GM08714 (cell line): ENCODE measurements at regions not wholly inside any gene's neighbourhood (a gene's known extent, or its start where the extent isn't known, plus 50 kb on each side); places are given as distances from the start of the nearest gene placed in this dataset.
"Not testable (repeated sequence)": the region's sequence is repeated elsewhere in the genome, so short reads cannot be mapped to it uniquely, and the experiment has no call there.

Experiments
- H3K4me3 ChIP-seq: fragments of 200-500 bp; sonication (Bioruptor generic); 2 replicates; pipeline ENCODE4 v1.5.1; 2014; ENCODE audit warnings: mild to moderate bottlenecking, low read length, inconsistent platforms
- ZNF274 ChIP-seq: IDR thresholded peaks from 2 replicates; pipeline ENCODE4 v1.6.1; 2012; ENCODE audit warnings: mild to moderate bottlenecking, low read depth, low read length

DNA sequence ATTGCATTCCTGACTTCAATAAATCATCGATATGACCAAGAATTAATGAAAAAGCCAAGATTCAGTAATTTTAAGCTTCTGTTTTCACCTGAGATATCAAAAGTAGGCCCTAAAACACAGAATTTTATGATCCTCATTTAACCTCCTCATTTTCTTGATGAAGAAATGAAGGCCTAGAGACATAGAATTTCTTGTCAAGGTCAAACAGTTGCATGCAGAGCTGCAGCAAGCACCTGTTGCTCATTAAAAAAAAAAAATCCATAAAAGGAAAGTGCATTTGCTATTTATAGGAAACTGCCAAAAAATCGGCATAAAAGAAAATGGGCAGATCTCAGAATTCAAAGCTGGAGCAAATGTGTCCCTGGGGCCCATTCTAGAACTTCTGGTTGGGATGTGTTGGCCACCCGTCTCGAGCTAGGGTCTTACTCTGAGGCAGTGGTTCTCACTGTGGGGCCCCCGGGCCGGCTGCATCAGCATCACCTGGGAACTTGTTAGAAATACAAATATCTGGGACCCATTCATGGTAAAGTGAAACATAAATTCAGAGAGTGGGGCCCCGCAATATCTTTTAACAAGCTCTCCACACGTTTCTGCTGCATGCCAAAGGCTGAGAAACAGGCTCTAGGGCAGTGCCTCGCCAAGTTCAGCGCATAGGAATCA lies 224.7 kb upstream of the UBL3 start:
- H3K4me3 ChIP-seq = no peak overlapping the region
- TF ChIP-seq ZNF274 = no peak

DNA sequence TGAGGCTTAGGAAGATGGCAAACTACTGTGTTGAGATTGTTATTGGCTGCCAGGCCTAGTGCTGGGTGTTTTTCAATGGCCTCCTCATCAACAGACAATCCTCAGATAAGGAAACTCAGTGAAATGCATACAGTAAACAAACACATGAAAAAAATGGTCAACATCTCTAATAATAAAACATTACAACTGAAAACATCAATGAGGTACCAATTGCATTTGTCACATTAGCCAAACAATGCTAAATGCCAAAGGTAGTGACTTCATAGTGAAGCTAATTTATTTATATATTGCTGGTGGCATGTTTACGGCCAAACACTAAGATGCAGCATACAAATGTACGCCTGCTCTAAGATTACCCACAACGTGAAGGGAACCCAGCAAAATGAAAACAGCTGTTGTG lies 224.0 kb upstream of the UBL3 start:
- no peak for TF ChIP-seq ZNF274

DNA sequence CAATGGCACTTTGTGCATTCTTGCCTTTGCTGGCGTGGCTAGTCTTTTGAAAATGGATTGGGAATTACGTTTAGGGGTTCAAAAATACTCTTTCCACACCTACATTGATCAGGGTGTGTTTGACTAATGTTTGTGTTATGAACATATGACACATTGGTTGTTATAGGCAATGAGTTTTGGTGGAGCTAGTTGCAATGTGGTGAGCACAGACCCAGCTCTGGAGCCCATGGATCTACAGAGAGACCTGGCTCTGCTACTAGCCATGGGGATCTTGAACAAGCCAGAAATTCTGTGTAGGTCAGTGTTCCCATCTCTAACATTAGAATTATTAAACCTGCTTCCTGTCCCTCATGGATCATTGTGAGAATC lies 222.4 kb upstream of the UBL3 start:
- no peak overlapping the region for H3K4me3 ChIP-seq

More for the DNA sequence above, 224.0 kb upstream of the UBL3 start:
- H3K4me3 ChIP-seq = no peak overlapping the region

DNA sequence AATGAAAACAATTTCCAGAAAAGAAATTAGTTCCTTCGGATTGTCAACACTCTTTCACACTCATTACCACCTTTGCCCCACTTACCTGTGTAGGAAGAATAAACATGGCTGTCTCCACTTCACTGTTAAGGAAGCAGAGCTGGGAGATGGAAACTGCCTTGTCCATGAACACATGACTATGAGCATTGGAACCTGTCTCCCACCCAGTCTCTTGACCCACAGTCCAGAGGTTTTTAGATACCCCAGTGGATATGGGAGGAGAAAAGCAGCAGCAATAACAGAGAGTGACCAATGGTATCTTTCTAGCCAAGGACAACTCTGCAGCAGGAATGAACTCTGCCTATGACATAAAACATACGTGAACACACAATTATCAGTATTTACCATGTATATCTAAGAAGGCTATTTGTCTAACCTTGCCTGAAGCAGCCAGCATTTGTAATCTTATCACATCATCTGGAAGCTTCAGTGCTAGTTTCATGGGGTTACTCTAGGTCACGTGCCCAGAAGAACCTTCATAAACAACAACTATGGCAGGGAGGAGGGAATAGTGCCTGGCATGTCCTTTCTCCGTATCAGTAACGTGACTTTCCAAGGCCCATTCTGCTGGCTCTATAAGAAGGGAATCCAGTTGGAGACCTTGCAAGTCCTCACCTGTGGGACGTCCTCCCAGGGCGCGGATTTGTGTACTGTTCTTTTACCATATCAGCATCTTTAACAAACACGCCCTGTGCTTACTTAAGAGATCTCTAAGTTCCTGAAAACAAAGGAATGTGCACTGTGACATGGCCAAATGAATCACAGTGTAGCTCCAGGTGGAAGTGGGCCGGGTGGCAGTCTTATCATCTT lies 221.8 kb upstream of the UBL3 start:
- no peak overlapping the region for H3K4me3 ChIP-seq
- no peak for TF ChIP-seq ZNF274

More for the DNA sequence above, 222.4 kb upstream of the UBL3 start:
- TF ChIP-seq ZNF274 = no peak

DNA sequence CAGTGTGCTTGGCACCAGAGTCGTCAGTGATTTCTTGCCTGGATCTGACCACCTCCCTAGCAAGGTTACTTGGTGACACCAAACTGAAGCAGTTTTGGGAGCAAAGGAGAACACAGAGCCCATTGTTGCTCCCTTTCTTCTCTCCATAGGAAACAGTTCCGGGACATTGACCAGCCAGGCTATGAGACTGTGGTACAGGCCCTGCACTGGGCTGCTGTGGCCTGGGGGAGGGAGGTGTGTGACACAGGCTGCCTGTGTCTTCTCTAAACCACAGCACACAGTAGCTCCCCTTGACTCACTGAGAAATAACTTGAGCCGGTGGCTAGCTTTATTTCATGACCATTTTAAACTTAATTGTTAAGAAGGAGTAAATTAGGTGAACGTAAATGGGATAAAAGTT lies 214.8 kb upstream of the UBL3 start:
- no peak for TF ChIP-seq ZNF274

DNA sequence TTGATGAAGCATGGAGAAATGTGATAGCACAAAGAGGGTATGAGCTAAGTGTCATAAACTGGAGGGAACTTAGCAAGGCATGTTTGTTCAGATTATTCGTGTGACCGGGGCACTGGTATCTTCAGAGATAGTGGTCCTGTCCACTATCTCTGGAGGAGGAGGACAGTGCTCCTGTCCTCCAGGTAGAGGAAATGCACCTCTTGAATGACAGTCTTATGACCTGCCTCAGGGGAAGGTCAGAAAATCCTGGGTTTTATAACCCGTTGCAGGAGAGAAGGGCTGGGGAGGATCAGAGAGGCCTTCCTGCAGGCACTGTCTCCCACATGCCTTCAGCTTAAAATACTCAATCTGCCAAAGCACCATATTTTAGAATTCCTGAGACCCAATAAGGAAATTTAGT lies 213.5 kb upstream of the UBL3 start:
- no peak overlapping the region for H3K4me3 ChIP-seq
- TF ChIP-seq ZNF274 = no peak

More for the DNA sequence above, 214.8 kb upstream of the UBL3 start:
- no peak overlapping the region for H3K4me3 ChIP-seq

DNA sequence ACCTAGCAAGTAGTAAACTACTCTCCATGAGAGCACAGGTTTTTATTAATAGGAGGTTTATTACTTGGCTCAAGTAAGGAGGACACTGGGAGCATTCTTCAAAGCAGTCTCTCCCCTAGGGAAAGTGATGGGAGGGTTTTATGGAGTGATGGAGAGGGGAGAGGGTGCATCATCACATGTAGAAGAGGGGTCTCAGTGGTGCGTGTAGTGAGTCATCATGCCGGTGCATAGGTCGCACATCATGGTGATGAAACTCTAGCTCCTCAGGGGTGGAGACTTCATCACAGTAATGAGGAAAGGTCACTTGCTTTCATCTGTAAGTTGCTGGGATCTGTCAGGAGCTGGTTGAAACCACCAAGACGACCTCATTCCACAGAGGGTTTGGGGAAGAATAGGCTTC lies 210.8 kb upstream of the UBL3 start:
- H3K4me3 ChIP-seq = no peak overlapping the region
- TF ChIP-seq ZNF274 = no peak

DNA sequence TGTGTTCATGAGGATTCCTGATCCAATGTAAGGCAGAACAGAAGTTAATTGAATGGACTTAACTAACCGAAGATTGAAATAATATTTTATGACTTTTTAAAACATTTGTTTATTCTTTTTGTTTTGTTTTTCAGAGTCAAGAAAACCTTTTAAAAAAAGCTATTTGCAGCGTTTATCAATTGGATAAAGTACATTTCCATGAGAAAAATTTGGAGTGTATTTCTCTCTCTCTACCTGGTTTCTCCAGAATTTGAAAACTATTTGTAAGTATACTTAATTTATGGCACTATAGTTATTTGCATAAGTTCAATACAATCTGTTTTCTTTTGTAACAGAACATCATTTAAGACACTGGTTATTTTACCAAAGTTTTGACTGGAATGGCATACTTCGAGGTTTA lies 208.0 kb upstream of the UBL3 start:
- no peak overlapping the region for H3K4me3 ChIP-seq
- TF ChIP-seq ZNF274 = no peak

DNA sequence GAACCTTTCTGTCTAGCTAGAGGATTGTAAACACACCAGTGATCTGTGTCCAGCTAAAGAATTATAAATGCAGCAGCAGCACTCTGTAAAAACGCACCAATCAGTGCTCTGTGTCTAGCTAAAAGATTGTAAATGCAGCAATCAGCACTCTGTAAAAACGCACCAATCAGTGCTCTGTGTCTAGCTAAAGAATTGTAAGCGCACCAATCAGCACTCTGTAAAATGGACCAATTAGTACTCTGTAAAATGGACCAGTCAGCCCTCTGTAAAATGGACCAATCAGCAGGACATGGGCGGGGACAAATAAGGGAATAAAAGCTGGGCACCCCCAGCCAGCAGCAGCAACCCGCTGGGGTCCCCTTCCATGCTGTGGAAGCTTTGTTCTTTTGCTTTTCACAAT lies 204.1 kb upstream of the UBL3 start:
- not testable (repeated sequence) for H3K4me3 ChIP-seq

DNA sequence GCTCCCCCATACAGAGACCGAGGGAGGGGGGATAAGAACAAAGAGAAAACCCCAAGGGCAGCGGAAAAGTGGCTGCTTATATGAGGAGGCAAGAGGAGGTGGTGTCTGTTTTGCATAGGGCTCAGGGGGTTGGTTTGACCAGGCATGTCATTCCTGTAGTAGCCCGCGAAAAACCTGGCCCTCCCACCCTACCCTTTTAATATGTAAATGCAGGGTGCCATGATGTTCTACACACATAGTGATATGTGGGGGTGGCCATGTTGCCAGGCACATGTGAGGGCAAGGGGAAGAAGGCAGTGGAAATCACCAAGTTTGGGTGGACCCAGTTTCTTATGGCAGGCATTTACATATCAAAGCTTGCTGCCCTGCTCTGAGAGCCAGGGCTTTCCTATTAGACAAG lies 203.5 kb upstream of the UBL3 start:
- no peak for TF ChIP-seq ZNF274
- no peak overlapping the region for H3K4me3 ChIP-seq

DNA sequence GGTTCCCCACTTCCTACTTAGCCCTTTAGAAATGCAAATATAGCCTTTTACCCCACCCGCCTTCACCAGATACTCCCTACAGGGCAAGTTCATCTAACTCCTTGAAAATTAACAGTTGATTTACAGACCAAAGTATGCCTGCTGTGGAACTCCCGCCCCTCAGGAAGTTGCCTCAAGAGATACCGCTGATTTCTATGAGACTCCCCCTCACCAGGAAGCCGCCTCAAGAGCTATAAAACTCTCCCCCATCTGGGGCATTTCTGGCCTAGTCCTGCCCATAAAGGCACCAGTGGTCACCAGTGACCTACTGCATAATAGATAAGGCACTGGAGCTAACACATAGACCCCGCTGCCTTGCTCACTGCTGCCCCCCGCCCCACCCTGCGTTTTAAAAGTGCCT lies 201.7 kb upstream of the UBL3 start:
- H3K4me3 ChIP-seq = no peak overlapping the region
- no peak for TF ChIP-seq ZNF274

DNA sequence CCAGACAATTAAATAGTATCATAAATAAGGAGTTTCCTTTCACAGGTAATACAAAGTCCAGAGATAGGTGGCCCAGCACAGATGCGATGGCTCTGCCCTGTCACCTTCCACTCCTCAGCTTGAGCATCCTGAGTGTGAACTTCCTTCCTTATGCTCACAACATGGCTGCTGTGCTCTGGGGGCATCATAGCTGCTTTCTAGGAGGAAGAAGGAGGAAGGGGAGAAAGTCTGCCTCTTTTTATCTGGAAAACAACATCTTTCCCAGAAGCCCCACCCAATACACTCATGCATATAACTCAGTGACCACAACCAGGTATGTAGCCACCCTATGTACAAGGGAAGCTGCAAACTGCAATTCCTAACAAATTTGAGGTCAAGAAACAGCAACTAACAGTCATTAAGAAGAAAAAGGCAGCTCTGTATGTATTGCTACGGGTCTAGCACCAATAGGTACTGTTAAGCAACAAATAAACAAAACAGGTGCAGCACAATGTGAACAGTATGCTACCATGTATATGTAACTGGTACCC lies 201.2 kb upstream of the UBL3 start:
- no peak overlapping the region for H3K4me3 ChIP-seq
- no peak for TF ChIP-seq ZNF274

DNA sequence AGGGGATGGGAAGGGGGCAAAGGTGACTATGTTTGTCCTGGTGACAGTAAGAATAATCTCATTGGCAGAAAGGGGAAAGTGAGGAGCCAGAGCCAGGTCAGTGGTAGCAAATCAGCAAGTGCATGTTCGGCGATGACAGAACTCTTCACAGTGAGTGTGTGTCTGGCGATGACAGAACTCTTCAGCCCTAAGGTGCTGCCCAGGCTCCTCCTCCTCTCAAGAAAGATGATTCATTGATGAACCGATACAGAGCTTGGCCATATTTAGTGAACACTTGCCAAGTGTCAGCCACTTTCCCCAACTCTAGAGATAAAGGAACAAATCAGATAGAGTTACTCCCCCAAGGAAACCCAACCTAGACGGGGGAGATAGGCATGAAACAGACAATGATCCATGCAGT lies 199.3 kb upstream of the UBL3 start:
- H3K4me3 ChIP-seq = no peak overlapping the region
- no peak for TF ChIP-seq ZNF274

DNA sequence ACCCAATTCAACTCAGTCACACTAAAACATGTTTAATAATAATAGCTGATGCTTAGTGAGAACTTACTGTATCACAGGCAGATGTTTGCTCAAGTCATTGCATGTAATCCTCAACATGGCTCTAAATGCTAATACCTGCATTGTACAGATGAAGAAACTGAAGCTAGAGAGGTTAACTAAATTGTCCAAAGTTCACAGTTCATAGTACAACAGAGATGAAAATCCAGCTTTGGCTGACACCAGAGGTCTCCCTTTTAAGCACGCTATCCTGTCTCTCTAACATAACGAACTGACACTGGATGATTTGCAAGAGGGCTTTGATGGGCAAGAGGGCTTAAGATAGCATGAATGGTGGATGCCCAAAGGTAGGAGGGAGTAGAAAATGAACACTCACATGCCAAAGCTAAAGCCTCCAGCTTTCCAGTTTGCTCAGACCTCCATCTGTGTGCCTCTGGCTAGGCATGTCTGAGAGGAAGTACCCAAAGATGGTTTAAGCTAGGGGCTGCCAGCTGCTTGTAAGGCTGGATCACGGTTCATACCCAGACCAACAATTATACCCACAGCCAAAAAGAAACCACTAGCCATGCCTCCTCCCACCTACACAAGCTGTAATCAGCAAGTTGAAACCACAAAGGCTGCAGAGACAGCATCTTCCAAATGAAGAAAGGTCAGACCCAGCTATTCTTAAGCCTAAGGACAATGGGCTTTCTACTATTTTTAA lies 196.9 kb upstream of the UBL3 start:
- TF ChIP-seq ZNF274 = no peak
- H3K4me3 ChIP-seq = no peak overlapping the region
